ENCODE measurements at regions not wholly inside any gene's neighbourhood (a gene's known extent, or its start where the extent isn't known, plus 50 kb on each side); places are given as distances from the start of the nearest gene placed in this dataset.

GRCh38 chr2:208627916-208628315, 221.3 kb downstream of the PTH2R start:
- H3K9me3 ChIP-seq = no peaks in the 10 kb centered on the region
- H3K36me3 ChIP-seq = no peaks in the 10 kb centered on the region
- no peaks in the 10 kb centered on the region for H3K27me3 ChIP-seq
- no peak for DNase-seq
- H3K4me3 ChIP-seq = no peak overlapping the region
- TF ChIP-seq POLR2A (IDR thresholded peaks at IDR 0.05) = no peak
- no peak overlapping the region for H3K27ac ChIP-seq
- no peaks in the 10 kb centered on the region for H3K4me1 ChIP-seq

- H3K4me1 ChIP-seq = no peaks in the 10 kb centered on the region
- no peaks in the 10 kb centered on the region for H3K36me3 ChIP-seq
- no peak for DNase-seq
- H3K27ac ChIP-seq = no peak overlapping the region
- H3K27me3 ChIP-seq = no peaks in the 10 kb centered on the region
- no peak for TF ChIP-seq POLR2A (IDR thresholded peaks at IDR 0.05)
- TF ChIP-seq CTCF (IDR thresholded peaks at IDR 0.05) = no peak
- no peaks in the 10 kb centered on the region for H3K9me3 ChIP-seq
- no peak overlapping the region for H3K4me3 ChIP-seq
Observed at GRCh38 chr2:208638059-208638458, 231.5 kb downstream of the PTH2R start.

GRCh38 chr2:208642125-208642779, 235.7 kb downstream of the PTH2R start:
- Histone ChIP-seq H3K4me3 (no peak overlapping the region), H3K27me3 (no peaks in the 10 kb centered on the region), H3K27ac (no peak overlapping the region), H3K4me1 (no peaks in the 10 kb centered on the region), H3K36me3 (no peaks in the 10 kb centered on the region), H3K9me3 (no peaks in the 10 kb centered on the region)
- no peak for TF ChIP-seq POLR2A (IDR thresholded peaks at IDR 0.05)
- DNase-seq = no peak

GRCh38 chr2:208643145-208643544, 236.6 kb downstream of the PTH2R start:
- Histone ChIP-seq H3K27ac (no peak overlapping the region), H3K4me1 (no peaks in the 10 kb centered on the region), H3K4me3 (no peak overlapping the region), H3K9me3 (no peaks in the 10 kb centered on the region), H3K36me3 (no peaks in the 10 kb centered on the region), H3K27me3 (no peaks in the 10 kb centered on the region)
- TF ChIP-seq POLR2A (IDR thresholded peaks at IDR 0.05) (no peak), CTCF (IDR thresholded peaks at IDR 0.05) (no peak)
- no peak for DNase-seq

- Histone ChIP-seq H3K4me3 (no peak overlapping the region), H3K9me3 (no peaks in the 10 kb centered on the region), H3K36me3 (no peaks in the 10 kb centered on the region), H3K4me1 (no peaks in the 10 kb centered on the region), H3K27me3 (no peaks in the 10 kb centered on the region), H3K27ac (no peak overlapping the region)
- TF ChIP-seq CTCF (IDR thresholded peaks at IDR 0.05) (no peak), POLR2A (IDR thresholded peaks at IDR 0.05) (no peak)
- DNase-seq = no peak
Observed at GRCh38 chr2:208645226-208645625, 238.6 kb downstream of the PTH2R start.

GRCh38 chr2:208648368-208648767, 241.8 kb downstream of the PTH2R start:
- H3K27me3 ChIP-seq = no peaks in the 10 kb centered on the region
- no peaks in the 10 kb centered on the region for H3K36me3 ChIP-seq
- no peaks in the 10 kb centered on the region for H3K4me1 ChIP-seq
- no peaks in the 10 kb centered on the region for H3K9me3 ChIP-seq
- TF ChIP-seq CTCF (IDR thresholded peaks at IDR 0.05) (no peak), POLR2A (IDR thresholded peaks at IDR 0.05) (no peak)
- DNase-seq = no peak
- no peak overlapping the region for H3K4me3 ChIP-seq
- H3K27ac ChIP-seq = no peak overlapping the region

- Histone ChIP-seq H3K27ac (no peak overlapping the region), H3K36me3 (no peaks in the 10 kb centered on the region), H3K4me1 (no peaks in the 10 kb centered on the region), H3K27me3 (no peaks in the 10 kb centered on the region), H3K9me3 (no peaks in the 10 kb centered on the region), H3K4me3 (no peak overlapping the region)
- TF ChIP-seq POLR2A (IDR thresholded peaks at IDR 0.05) (no peak), CTCF (IDR thresholded peaks at IDR 0.05) (no peak)
- DNase-seq = no peak
Observed at GRCh38 chr2:208653383-208653782, 246.8 kb downstream of the PTH2R start.

Data from Peyer's patch (tissue), 4 donors.